ENCODE measurements at regions not wholly inside any gene's neighbourhood (a gene's known extent, or its start where the extent isn't known, plus 50 kb on each side); places are given as distances from the start of the nearest gene placed in this dataset.

DNA sequence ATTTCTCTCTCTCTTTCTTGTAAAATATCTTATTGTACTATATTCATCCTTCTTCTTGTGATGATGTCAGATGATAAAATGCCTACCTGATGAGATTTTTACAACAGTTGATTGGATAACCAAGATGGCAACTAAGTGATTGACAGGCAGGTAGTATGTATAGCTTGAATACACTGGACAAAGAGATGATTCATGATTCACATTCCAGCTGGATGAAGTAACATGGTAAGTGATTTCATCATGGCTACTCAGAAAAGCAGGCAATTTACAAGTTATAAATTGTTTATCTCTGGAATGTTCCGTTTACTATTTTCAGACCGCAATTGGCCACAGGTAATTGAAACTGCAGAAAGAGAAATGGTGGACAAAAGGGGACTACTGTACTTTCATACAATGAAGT, 1471.7 kb upstream of the C9orf72 start:
- 92 to 96% methylated on average over 2 of the region's 2 CpGs for WGBS, 2 donors
- Histone ChIP-seq H3K27ac (no peak overlapping the region), H3K9me3 (no peaks in the 10 kb centered on the region), H3K27me3 (no peaks in the 10 kb centered on the region), H3K36me3 (ENCODE audit: low read depth, missing control alignments) (no peaks in the 10 kb centered on the region), H3K4me1 (no peaks in the 10 kb centered on the region), H3K4me3 (no peak overlapping the region)
- intact Hi-C loops (cut with DNase I; ENCODE audit: low total_unique reads), result no loop called here
- TF ChIP-seq POLR2A (IDR thresholded peaks at IDR 0.05), result no peak
- TF ChIP-seq, protein P1, sequence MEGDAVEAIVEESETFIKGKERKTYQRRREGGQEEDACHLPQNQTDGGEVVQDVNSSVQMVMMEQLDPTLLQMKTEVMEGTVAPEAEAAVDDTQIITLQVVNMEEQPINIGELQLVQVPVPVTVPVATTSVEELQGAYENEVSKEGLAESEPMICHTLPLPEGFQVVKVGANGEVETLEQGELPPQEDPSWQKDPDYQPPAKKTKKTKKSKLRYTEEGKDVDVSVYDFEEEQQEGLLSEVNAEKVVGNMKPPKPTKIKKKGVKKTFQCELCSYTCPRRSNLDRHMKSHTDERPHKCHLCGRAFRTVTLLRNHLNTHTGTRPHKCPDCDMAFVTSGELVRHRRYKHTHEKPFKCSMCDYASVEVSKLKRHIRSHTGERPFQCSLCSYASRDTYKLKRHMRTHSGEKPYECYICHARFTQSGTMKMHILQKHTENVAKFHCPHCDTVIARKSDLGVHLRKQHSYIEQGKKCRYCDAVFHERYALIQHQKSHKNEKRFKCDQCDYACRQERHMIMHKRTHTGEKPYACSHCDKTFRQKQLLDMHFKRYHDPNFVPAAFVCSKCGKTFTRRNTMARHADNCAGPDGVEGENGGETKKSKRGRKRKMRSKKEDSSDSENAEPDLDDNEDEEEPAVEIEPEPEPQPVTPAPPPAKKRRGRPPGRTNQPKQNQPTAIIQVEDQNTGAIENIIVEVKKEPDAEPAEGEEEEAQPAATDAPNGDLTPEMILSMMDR (IDR thresholded peaks at IDR 0.05), result no peak
- DNase-seq, result no peak

GRCh38 chr9:29060041-29060440, 1486.8 kb upstream of the C9orf72 start:
- 63 to 73% methylated on average over 1 of the region's 1 CpG for WGBS, 2 donors
- H3K9me3 ChIP-seq, result no peaks in the 10 kb centered on the region
- intact Hi-C loops (cut with DNase I; ENCODE audit: low total_unique reads), result no loop called here
- no peak overlapping the region for H3K27ac ChIP-seq
- no peak for DNase-seq
- no peaks in the 10 kb centered on the region for H3K27me3 ChIP-seq
- no peak for TF ChIP-seq POLR2A (IDR thresholded peaks at IDR 0.05)
- TF ChIP-seq, protein P1 (IDR thresholded peaks at IDR 0.05), result no peak
- no peak overlapping the region for H3K4me3 ChIP-seq
- no peaks in the 10 kb centered on the region for H3K4me1 ChIP-seq
- H3K36me3 ChIP-seq (ENCODE audit: low read depth, missing control alignments), result no peaks in the 10 kb centered on the region

- TF ChIP-seq, protein P1 (IDR thresholded peaks at IDR 0.05), result no peak
- no peak for TF ChIP-seq POLR2A (IDR thresholded peaks at IDR 0.05)
- Histone ChIP-seq H3K27me3 (no peaks in the 10 kb centered on the region), H3K4me1 (no peaks in the 10 kb centered on the region), H3K27ac (no peak overlapping the region), H3K36me3 (ENCODE audit: low read depth, missing control alignments) (no peaks in the 10 kb centered on the region), H3K4me3 (no peak overlapping the region), H3K9me3 (no peaks in the 10 kb centered on the region)
- intact Hi-C loops (cut with DNase I; ENCODE audit: low total_unique reads), result no loop called here
- DNase-seq, result no peak
- WGBS, 2 donors, result 43 to 82% methylated on average over 1 of the region's 1 CpG
Observed at GRCh38 chr9:29062446-29062845, 1489.2 kb upstream of the C9orf72 start.

GRCh38 chr9:29063031-29063430, 1489.8 kb upstream of the C9orf72 start:
- no peak for TF ChIP-seq POLR2A (IDR thresholded peaks at IDR 0.05)
- TF ChIP-seq, protein P1 (IDR thresholded peaks at IDR 0.05), result no peak
- H3K27ac ChIP-seq, result no peak overlapping the region
- no peaks in the 10 kb centered on the region for H3K4me1 ChIP-seq
- intact Hi-C loops (cut with DNase I; ENCODE audit: low total_unique reads), result no loop called here
- no peaks in the 10 kb centered on the region for H3K36me3 ChIP-seq (ENCODE audit: low read depth, missing control alignments)
- H3K4me3 ChIP-seq, result no peak overlapping the region
- no peaks in the 10 kb centered on the region for H3K9me3 ChIP-seq
- WGBS, 2 donors, result 73 to 79% methylated on average over 1 of the region's 1 CpG
- no peak for DNase-seq
- H3K27me3 ChIP-seq, result no peaks in the 10 kb centered on the region

DNA sequence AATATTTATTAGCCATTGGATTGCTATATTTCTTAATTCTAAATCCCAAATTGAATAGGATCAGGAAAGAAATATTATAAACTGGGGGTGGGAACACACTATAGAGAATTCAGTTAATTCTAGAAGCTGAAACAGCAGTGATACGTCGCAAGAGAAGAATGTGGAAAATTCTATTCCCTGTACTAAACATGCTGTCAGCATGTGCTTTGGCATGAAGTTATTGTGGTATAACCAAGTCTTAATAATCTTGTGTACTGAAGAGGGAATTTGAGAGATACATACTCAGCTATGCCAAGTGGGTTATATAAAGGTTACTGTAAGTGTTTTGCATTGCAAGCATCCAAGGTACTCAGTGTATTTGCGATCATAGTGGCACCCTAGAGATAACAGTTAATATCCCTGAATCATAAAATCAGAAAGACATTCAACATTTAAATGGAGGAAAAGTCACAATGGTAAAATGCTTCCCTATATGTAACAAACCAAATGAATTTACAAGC, 1492.9 kb upstream of the C9orf72 start:
- TF ChIP-seq, protein P1 (IDR thresholded peaks at IDR 0.05), result no peak
- TF ChIP-seq POLR2A (IDR thresholded peaks at IDR 0.05), result no peak
- no peaks in the 10 kb centered on the region for H3K4me1 ChIP-seq
- WGBS, 2 donors, result 89 to 93% methylated on average over 3 of the region's 3 CpGs
- no peak for DNase-seq
- no peaks in the 10 kb centered on the region for H3K36me3 ChIP-seq (ENCODE audit: low read depth, missing control alignments)
- H3K9me3 ChIP-seq, result no peaks in the 10 kb centered on the region
- no peak overlapping the region for H3K27ac ChIP-seq
- H3K27me3 ChIP-seq, result no peaks in the 10 kb centered on the region
- H3K4me3 ChIP-seq, result no peak overlapping the region
- intact Hi-C loops (cut with DNase I; ENCODE audit: low total_unique reads), result no loop called here

All from testis (tissue), 2 donors.